Sigmoid colon (tissue), 4 donors: ENCODE measurements at regions not wholly inside any gene's neighbourhood (a gene's known extent, or its start where the extent isn't known, plus 50 kb on each side); places are given as distances from the start of the nearest gene placed in this dataset.

ENCODE experiments used
- CTCF ChIP-seq, 4 experiments: fragments of 450-650 bp in 3 of 4; fragments of 200-600 bp in 1 of 4; IDR thresholded peaks; one replicate each; pipeline ENCODE4 v1.5.1; 2016 to 2019; ENCODE audit warnings: antibody characterized with exemption in 4 of 4, mild to moderate bottlenecking in 3 of 4, moderate library complexity in 2 of 4
- POLR2A ChIP-seq, 2 donors: fragments of 450-650 bp; IDR thresholded peaks; one replicate each; pipeline ENCODE4 v1.6.1; 2016; ENCODE audit warnings: antibody characterized with exemption in 2 of 2, mild to moderate bottlenecking in 2 of 2, moderate library complexity in 2 of 2
- POLR2AphosphoS5 ChIP-seq, 4 donors: sonication (generic); formaldehyde crosslinking; IDR thresholded peaks; one replicate each; pipeline ENCODE4 v1.6.1; 2017; ENCODE audit warnings: antibody characterized with exemption in 4 of 4

- TF ChIP-seq POLR2AphosphoS5 (IDR thresholded peaks at IDR 0.05) (no peak), CTCF (IDR thresholded peaks at IDR 0.05) (no peak), POLR2A (IDR thresholded peaks at IDR 0.05) (no peak)
Measured at GRCh38 chr13:111943229-111943795, 123.6 kb upstream of the SOX1 start.
